HG03354 (cell line): ENCODE measurements at regions not wholly inside any gene's neighbourhood (a gene's known extent, or its start where the extent isn't known, plus 50 kb on each side); places are given as distances from the start of the nearest gene placed in this dataset.
"Not testable (repeated sequence)": the region's sequence is repeated elsewhere in the genome, so short reads cannot be mapped to it uniquely, and the experiment has no call there.

Experiments used
- ATAC-seq: cut with Tn5 transposase; IDR thresholded peaks from one replicate; pipeline ENCODE4 v1.9.1; 2021; ENCODE audit warnings: mild to moderate bottlenecking; ENCODE audit not compliant: unreplicated experiment, poor library complexity, severe bottlenecking

DNA sequence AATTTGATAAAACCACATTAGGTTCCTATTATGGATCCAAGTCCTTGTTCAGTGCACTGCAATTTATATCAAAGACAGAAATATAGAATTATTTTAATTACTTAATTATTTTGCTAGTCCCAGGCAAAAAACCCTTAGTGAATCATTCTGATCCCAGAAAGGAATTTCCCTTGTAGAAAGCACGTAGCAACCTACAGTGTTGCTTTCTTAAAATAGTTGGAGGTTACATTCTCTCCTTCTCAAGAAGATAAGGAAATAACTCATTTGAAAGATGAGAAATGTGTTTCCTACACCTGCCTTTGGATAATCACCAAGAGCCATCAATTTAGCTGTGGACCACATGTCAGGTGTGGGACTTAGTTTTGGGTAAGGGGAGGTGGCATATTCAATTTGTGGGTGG is 434.9 kb downstream of the SHISA9 start:
- no peak for ATAC-seq

DNA sequence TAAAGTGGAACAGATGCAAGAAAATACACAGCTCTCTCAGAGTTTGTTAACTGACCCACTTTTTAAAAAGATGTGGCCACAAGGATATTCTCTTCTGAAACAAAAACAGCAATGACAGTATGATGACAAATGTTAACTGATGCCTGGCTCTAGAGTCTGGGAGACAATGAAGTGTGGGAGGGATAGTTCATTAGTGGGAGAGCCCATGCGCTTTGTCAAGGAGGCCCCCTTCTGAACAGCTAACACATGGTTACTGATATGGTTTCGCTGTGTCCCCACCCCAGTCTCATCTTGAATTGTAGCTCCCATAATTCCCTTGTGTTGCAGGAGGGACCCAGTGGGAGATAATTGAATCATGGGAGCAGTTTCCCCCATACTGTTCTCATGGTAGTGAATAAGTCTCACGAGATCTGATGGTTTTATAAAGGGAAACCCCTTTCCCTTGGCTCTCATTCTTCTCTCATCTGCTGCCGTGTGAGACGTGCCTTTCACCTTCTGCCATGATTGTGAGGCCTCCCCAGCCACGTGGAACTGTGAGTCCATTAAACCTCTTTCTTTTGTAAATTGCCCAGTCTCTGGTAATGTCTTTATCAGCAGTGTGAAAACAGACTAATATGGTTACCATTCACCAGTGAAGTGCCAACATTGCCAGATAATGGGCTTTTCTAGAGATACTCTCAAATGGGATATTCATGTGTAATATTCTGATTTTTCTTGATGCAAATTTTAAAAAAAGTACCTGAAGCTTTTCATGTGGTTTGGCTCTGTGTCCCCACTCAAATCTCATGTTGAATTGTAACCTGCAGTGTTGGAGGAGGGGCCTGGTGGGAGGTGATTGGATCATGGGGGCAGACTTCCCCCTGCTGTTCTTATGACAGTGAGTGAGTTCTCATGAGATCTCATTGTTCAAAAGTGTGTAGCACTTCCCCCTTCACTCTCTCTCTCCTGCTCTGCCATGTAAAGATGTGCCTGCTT is 435.8 kb downstream of the SHISA9 start:
- ATAC-seq, result not testable (repeated sequence)

DNA sequence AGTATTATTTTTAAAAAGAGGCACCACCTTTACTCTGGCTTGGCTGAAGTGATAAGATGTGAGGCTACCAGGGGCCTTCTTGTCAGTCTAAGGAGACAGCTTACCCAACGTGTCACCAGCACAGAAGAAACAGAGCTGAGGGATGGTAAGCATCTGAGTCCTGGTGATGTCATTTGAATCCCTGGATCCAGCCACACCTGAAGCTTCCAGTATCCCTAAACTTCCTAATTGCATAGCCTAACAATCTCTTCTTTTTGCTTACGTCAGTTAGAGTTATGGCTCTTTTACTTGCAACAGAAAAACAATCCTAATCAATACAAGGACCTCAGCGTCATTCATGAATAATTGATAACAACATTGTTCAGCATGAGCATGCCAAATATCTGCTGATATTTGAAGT is 436.6 kb downstream of the SHISA9 start:
- ATAC-seq, result no peak

DNA sequence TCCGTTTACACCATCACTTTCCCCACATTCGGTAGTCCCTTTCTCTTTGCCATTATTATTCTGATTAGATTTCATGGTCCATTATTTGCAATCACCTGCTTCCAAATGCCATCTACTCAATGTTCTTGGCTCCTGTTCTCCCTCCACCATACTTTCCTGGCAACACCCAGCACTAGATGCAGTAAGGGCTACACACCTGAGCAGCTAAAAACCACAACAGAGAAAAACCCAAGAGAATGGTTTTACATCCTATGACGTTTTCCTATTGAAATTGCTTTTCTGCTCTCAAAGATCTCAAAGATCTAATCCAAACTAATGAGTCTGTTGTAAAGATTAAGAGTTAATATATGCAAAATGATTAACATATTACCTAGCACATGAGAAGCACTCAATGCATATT is 441.3 kb downstream of the SHISA9 start:
- ATAC-seq, result no peak

DNA sequence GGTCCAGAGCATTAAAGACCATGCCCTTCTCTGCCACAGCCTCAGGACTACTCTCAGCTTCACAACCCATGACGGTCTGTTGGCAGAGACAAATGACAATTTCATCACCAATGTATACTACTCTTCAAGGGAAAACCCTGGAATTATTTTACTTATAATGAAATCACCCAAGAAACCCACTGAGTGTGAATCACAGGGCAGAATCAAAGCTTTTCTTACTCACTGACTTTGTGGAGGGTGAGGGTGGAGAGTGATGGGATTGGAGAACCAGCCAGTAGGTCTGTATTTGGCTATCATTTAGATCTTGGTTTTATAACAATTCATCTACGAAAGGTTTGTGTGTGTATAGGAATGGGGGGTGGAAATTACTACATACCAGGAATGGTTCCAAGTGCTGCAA is 442.6 kb downstream of the SHISA9 start:
- ATAC-seq, result no peak

DNA sequence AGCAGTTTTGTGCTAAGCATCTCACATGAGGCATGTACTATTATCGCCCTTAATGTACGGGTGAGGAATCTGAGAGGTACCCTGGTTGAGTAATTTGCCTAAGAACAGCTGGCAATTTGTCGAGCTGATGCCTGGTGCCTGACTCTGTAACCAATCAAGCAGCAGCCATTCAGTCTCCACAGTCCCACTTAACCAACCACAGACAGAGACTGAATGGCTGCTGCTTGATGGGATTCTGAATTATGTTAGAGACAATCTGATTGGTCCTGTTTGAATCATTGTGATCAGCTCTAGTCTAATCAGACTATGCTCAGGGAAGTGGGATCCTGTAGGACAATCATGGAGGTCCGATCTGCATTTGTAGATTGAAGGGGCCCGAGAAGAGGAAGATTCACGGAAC is 447.0 kb downstream of the SHISA9 start:
- no peak for ATAC-seq

DNA sequence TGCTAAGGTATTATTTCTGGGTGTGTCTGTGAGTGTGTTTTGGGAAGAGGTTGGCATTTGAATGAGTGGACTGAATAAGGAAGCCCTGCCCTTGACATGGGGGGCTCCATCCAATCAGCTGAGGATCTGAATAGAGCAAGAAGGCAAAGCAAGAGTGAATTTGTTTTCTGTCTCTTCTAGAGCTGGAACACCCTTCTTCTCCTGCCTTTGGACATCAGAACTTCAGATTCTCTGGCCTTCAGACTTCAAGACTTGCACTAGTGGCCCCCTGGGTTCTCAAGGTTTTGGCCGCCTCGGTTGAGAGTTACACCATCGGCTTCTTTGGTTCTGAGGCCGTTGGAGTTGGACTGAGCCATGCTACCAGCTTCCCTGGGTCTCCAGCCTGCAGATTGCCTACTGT is 448.6 kb downstream of the SHISA9 start:
- ATAC-seq, result no peak

DNA sequence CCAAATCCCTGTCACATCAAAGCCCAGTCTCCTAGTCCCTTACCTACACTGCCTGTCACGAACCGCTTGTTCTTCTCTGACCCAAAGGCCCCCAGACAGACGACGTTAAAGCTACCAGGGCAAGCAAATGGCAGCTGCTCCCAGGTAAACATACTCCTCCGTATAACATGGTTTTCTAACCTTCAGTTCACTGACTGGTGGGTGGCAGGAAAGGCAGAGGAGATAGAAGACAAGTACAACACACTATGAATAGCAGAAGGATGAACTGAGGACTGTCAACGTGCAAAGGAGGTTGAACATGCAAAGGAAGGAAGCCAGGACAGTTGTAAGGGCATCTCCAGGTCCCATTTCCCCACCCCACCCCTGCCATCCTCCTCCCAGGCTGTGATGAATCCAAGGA is 449.8 kb downstream of the SHISA9 start:
- ATAC-seq, result no peak

DNA sequence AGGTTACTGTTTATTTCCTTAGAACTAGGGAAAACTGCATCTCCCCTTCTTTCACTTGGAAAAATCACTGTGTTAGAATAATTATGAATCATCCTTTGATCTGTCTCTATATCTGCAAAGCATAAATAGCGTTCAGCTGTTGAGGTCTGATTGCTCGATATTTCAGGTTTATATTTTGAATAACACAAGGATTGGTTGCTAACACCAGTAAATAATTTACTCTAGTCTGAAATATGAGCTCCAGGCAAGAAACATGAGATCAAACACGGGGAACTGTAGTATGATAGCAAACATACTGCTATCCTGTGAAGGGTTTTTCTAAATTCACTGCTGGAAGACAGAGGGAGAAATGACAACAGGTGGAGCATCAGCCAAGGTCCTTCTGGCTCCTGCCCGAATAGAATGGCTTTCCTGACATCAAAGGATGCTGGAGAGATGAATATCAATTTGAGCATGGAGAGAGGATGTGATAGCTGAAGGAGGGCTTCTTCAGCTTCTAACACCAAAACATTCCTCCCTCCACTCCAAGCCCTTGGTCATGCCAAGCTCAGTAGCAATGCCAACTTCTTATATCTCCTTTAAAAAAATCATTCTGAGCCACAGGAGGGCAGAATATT is 450.3 kb downstream of the SHISA9 start:
- ATAC-seq, result no peak

DNA sequence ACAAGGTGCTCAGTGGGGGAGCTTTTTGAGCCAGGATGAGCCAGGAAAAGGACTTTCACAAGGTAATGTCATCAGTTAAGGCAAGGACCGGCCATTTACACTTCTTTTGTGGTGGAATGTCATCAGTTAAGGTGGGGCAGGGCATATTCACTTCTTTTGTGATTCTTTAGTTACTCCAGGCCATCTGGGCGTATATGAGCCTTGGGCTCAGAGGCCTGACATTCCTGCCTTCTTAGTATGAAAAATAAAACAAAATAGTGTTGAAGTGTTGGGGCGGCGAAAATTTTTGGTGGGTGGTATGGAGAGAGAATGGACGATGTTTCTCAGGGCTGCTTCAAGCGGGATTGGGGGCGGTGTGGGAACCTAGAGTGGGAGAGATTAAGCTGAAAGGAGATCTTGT is 451.4 kb downstream of the SHISA9 start:
- not testable (repeated sequence) for ATAC-seq

DNA sequence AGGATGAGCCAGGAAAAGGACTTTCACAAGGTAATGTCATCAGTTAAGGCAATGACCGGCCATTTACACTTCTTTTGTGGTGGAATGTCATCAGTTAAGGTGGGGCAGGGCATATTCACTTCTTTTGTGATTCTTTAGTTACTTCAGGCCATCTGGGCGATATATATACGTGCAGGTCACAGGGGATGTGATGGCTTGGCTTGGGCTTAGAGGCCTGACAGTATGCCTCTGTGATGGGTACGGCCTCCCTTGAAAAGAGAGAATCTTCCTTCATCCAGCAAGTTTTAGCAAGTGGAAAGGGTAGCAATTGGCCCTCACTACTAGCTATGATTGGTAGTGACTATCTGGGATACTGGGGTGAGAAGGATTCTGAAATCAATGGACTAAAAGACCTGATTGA is 456.4 kb downstream of the SHISA9 start:
- ATAC-seq, result not testable (repeated sequence)

DNA sequence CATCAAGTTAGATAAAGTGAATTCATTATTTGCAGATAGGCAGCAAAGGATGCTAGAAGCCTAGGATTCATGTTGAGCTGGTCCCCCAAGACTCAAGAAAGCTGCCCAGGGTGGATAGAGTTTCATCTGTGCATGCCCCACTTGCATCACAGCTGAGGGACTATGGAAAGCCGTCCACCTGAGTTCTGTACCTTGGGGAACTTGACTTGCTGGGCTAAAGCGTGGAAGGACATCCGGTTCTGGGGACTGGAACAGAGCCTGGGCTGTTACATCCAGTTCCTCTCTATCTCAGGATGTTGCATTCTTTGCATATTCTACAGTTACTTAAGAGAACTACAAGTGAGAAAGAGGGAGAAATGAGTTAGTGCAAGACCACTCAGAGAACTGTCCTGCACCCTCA is 458.4 kb downstream of the SHISA9 start:
- no peak for ATAC-seq

DNA sequence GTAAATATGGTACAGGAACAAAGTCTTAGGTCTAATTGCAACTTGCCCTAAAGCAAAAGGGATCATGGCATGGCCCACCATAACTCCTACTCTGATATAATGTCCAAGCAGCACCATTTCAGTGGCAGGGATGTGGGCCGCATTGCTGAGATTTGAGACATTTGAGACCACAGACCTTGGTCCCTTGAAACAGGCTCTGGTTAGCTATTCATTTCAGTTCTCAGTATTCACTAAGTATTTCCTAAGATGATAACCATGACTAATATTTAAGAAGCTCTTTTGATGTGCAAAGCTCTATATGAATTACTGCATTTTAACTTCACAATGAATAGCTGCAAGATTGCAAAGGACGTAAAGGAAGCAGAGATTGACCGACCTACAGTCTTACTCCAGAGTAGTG is 471.0 kb downstream of the SHISA9 start:
- no peak for ATAC-seq

DNA sequence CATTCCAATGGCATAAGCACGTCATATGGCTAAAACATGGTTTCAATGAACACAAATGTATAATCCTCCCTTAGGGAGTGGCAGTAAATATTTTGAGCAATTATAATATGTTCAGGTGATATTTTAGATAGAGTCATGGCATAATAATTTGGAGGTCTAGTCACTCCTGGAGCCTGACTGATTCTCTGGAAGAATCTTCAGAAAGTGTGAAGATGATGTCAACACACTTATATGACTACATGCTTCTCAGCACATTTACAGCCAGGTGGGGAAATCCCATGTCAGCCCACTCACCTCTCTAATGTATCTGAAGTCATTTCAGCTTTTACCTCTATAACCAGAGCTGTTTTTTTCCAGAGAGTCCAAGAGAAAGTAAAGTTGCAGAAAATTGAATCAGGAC is 474.8 kb downstream of the SHISA9 start:
- ATAC-seq, result no peak

DNA sequence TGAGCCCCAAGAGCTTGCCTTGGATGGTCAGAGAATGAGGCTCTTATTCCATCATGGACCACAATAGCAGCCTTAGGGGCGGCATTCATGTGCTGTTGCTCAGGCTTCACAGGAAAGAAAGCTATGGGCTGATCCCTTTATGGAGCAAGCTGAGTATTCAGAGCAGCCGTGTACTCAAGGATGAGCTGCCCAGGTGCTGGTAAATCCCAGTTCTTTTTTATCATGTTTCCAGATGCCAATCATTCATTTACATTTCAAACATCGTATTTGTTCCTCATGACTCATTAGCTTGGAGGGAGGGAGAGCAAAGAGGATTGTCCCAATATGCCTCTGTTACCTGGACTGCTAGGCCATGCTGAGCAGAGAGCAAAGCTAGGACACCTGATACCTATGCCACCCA is 475.7 kb downstream of the SHISA9 start:
- ATAC-seq, result no peak

DNA sequence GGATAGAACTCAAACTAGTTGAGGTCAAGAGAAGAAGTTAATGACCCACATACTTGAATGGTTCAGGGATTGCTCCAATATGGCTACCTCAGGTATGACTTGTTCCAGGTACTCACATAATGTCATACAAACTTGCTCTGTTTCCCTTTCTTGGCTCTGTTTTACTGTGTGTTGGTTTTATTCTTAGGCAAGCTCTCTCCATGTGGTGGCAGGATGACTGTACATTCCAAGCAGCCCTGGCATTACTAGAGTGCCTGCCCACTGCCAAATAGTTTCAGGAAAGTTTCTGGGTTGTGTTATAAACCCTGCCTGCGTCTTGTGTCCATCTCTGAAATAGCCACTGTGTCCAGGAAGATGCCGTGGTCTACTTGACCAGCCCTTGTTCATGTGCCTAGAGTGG is 476.8 kb downstream of the SHISA9 start:
- ATAC-seq, result no peak

DNA sequence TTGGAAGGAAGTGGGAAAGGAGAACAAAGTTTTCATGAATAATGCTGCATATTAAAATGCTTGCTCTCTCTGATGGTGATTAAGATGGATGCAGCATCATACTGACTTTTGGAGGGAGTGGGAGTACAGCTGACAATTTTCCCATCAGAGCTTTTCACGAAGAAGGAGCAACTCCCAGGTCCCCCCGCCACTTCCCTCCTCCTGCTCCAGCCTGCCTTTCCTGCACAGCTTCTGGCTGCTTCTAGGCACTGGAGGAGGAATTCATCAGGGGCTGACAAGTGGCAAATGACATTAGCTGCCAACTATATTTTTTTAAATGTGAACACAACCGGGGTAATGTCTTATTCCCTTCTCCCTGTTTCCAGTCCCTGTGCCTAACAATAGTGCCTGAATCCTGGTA is 477.9 kb downstream of the SHISA9 start:
- ATAC-seq, result no peak

DNA sequence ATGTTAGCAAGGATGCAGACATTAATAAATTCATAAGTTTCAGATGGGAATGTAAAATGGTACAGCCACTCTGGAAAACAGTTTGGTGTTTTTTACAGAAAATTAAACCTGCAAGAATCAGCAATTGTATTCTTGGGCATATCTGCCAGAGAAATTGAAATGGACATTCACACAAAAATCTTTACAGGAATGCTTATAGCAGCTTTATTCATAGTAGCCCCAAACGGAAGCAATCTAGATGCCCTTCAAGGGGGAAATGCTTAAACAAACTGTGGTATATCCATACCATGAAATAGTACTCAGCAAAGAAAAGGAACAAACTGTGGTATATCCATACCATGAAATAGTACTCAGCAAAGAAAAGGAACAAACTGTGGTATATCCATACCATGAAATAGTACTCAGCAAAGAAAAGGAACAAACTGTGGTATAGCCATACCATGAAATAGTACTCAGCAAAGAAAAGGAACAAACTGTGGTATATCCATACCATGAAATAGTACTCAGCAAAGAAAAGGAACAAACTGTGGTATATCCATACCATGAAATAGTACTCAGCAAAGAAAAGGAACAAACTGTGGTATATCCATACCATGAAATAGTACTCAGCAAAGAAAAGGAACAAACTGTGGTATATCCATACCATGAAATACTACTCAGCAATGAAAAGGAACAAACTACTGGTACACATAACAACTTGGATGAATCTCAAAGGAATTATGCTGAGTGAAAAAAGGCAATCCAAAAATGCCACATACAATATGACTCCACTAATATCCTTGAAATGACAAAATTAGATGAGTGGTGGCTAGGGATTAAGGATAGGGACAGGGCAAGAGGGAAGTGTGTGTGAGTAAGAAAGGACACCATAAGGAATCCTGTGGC is 484.0 kb downstream of the SHISA9 start:
- ATAC-seq, result not testable (repeated sequence)

DNA sequence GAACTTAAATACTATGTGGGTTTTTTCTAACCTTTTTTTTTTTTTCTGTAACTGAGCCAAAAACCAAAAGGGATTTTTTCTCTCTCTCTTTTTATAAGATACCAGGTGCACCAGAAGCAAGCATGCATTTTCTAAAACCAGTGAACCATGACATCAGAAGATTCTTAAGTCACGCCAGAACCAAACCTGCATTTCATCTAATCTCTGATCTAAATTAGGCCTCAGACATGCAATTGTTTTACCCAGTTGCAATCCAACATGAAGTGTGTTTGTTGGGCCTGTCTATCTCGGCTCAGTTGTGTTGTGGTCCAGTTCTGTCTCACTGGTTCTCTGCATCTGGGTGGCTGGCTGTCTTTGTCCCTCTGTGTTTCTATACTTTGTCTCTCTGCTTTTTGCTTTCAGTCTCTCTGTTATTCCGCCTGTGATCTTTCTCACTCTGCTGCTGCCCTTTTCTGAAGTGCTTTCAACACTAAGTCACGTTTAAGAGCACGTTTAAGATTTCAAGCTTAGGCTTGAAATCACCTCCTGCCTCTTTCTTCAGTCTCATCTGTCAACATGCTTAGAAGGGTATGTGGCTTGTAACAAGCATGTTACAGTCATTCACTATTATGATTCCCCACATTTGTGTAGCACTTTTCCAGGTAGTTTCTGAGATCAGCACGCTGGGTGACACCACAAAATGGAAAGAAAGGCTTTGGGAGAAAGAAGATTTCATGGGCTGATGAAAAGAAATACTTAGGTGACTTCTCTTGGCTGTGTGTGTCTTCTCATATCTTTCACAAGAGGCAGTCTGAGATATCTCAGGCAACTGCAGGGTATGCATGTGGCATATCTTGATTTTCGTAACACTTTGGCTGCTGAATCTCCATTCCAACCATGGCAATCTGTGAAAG is 488.9 kb downstream of the SHISA9 start:
- ATAC-seq, result peak; percentile 78

DNA sequence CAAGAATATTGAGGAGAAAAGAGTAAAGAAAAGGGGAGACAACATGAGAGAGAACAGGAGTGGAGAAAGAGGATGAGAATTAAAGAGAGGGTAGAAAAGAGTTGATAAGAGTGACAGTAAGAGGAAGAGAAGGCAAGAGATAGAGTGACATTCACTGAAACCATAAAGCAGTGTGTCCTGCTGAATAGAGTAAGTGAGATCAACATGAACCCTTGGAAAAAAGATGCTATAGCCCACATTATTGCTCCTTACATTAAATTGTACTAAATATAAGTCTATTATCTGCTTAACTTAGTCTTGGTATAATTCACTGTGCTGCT is 489.5 kb downstream of the SHISA9 start:
- no peak for ATAC-seq
